ENCODE measurements at regions not wholly inside any gene's neighbourhood (a gene's known extent, or its start where the extent isn't known, plus 50 kb on each side); places are given as distances from the start of the nearest gene placed in this dataset.
A peak's percentile ranks its signal among the peaks of the same experiment; 100 is the strongest.

- Histone ChIP-seq H3K4me3 (ENCODE audit: low read depth, low read length) (no peak overlapping the region), H3K27me3 (ENCODE audit: control insufficient read depth, insufficient read depth, low read length) (no peaks in the 10 kb centered on the region), H3K27ac (ENCODE audit: low read depth, low read length) (no peak overlapping the region), H3K9me3 (ENCODE audit: control insufficient read depth, insufficient read depth, low read length) (no peaks in the 10 kb centered on the region)
- ChIA-PET CTCF (interaction anchor here (4.1 kb wide), 1 partner anchor 13 kb away, joined by 20 read pairs; no protein-coding TSS in a partner anchor), POLR2A (no interaction called here)
- no peak for DNase-seq (ENCODE audit: low read depth, low spot score)
- no peak for TF ChIP-seq CTCF (IDR thresholded peaks at IDR 0.05; ENCODE audit: low read depth, low read length)
Measured at GRCh38 chr6:54730767-54731630, 115.6 kb upstream of the FAM83B start.

- Histone ChIP-seq H3K27me3 (ENCODE audit: control insufficient read depth, insufficient read depth, low read length) (no peaks in the 10 kb centered on the region), H3K27ac (ENCODE audit: low read depth, low read length) (no peak overlapping the region), H3K4me3 (ENCODE audit: low read depth, low read length) (no peak overlapping the region), H3K9me3 (ENCODE audit: control insufficient read depth, insufficient read depth, low read length) (peaks cover 6% of the 10 kb centered on the region)
- DNase-seq (ENCODE audit: low read depth, low spot score) = no peak
- POLR2A ChIA-PET = no interaction called here
- CTCF ChIA-PET = interaction anchor here (4.1 kb wide), 1 partner anchor 20 kb away, joined by 20 read pairs; no protein-coding TSS in a partner anchor
- 0 out of 2 replicates have a peak, but pooled peaks have one; percentile 20 for TF ChIP-seq CTCF (IDR thresholded peaks at IDR 0.05; ENCODE audit: low read depth, low read length)
Measured at GRCh38 chr6:54737247-54737646, 109.3 kb upstream of the FAM83B start.

GRCh38 chr6:54747955-54748354 is 98.6 kb upstream of the FAM83B start:
- TF ChIP-seq CTCF (IDR thresholded peaks at IDR 0.05; ENCODE audit: low read depth, low read length) = no peak

GRCh38 chr6:54754406-54754805 is 92.2 kb upstream of the FAM83B start:
- DNase-seq (ENCODE audit: low read depth, low spot score) = no peak
- H3K4me3 ChIP-seq (ENCODE audit: low read depth, low read length) = no peak overlapping the region
- no peaks in the 10 kb centered on the region for H3K27me3 ChIP-seq (ENCODE audit: control insufficient read depth, insufficient read depth, low read length)
- no peak overlapping the region for H3K27ac ChIP-seq (ENCODE audit: low read depth, low read length)
- ChIA-PET POLR2A (no interaction called here), CTCF (no interaction called here)
- TF ChIP-seq CTCF (IDR thresholded peaks at IDR 0.05; ENCODE audit: low read depth, low read length) = no peak
- no peaks in the 10 kb centered on the region for H3K9me3 ChIP-seq (ENCODE audit: control insufficient read depth, insufficient read depth, low read length)

More at GRCh38 chr6:54747955-54748354, 98.6 kb upstream of the FAM83B start:
- no peak for DNase-seq (ENCODE audit: low read depth, low spot score)
- Histone ChIP-seq H3K4me3 (ENCODE audit: low read depth, low read length) (no peak overlapping the region), H3K27ac (ENCODE audit: low read depth, low read length) (no peak overlapping the region), H3K9me3 (ENCODE audit: control insufficient read depth, insufficient read depth, low read length) (no peaks in the 10 kb centered on the region; the same call in 1 of the 2 replicates), H3K27me3 (ENCODE audit: control insufficient read depth, insufficient read depth, low read length) (no peaks in the 10 kb centered on the region)
- POLR2A ChIA-PET = no interaction called here
- CTCF ChIA-PET = interaction anchor here (4.3 kb wide), 1 partner anchor 30 kb away, joined by 16 read pairs; no protein-coding TSS in a partner anchor

GRCh38 chr6:54758340-54758739 is 88.2 kb upstream of the FAM83B start:
- ChIA-PET POLR2A (no interaction called here), CTCF (interaction anchor here (0.6 kb wide), 1 partner anchor 365 kb away, joined by 3 read pairs; no protein-coding TSS in a partner anchor)
- Histone ChIP-seq H3K4me3 (ENCODE audit: low read depth, low read length) (no peak overlapping the region), H3K27me3 (ENCODE audit: control insufficient read depth, insufficient read depth, low read length) (no peaks in the 10 kb centered on the region), H3K9me3 (ENCODE audit: control insufficient read depth, insufficient read depth, low read length) (no peaks in the 10 kb centered on the region), H3K27ac (ENCODE audit: low read depth, low read length) (no peak overlapping the region)
- TF ChIP-seq CTCF (IDR thresholded peaks at IDR 0.05; ENCODE audit: low read depth, low read length) = no peak
- DNase-seq (ENCODE audit: low read depth, low spot score) = no peak

Data from AG04450 (cell line).